HEK293T (cell line): ENCODE measurements at regions not wholly inside any gene's neighbourhood (a gene's known extent, or its start where the extent isn't known, plus 50 kb on each side); places are given as distances from the start of the nearest gene placed in this dataset.

Source experiments
- CTCF ChIA-PET: fragments of 350-600 bp; formaldehyde crosslinking; extraction: SDS; loops from one replicate; lab custom pipeline; 2021; ENCODE audit warnings: antibody characterized with exemption, inconsistent platforms; lab: Yijun Ruan, JAX
- POLR2A ChIA-PET: fragments of 350-600 bp; formaldehyde crosslinking; extraction: SDS; loops from one replicate; lab custom pipeline; 2020; ENCODE audit warnings: antibody characterized with exemption, inconsistent platforms; lab: Yijun Ruan, JAX
- DNase-seq: peaks from one replicate; pipeline ENCODE4 v3.0.0; 2012; ENCODE audit warnings: mixed read lengths; ENCODE audit errors: extremely low spot score
- ARNT ChIP-seq: fragments of 450-650 bp; IDR thresholded peaks from 2 replicates; pipeline ENCODE4 v1.6.1; 2017; ENCODE audit warnings: mild to moderate bottlenecking
- BHLHE40 ChIP-seq: fragments of 450-650 bp; IDR thresholded peaks from 2 replicates; pipeline ENCODE4 v1.6.1; 2016; ENCODE audit warnings: mild to moderate bottlenecking, moderate library complexity, borderline replicate concordance
- CTBP1 ChIP-seq: fragments of 450-650 bp; IDR thresholded peaks from 2 replicates; pipeline ENCODE4 v1.6.1; 2016; ENCODE audit warnings: borderline replicate concordance
- ELF4 ChIP-seq: fragments of 450-650 bp; IDR thresholded peaks from 2 replicates; pipeline ENCODE4 v1.6.1; 2017; ENCODE audit warnings: antibody characterized with exemption
- FOXA1 ChIP-seq: fragments of 450-650 bp; IDR thresholded peaks from 2 replicates; pipeline ENCODE4 v1.6.1; 2016; ENCODE audit warnings: mild to moderate bottlenecking
- FOXK2 ChIP-seq: fragments of 450-650 bp; IDR thresholded peaks from 2 replicates; pipeline ENCODE4 v1.6.1; 2016; ENCODE audit warnings: mild to moderate bottlenecking
- FOXM1 ChIP-seq: fragments of 450-650 bp; IDR thresholded peaks from 2 replicates; pipeline ENCODE4 v1.6.1; 2017; ENCODE audit warnings: mild to moderate bottlenecking, borderline replicate concordance
- HDGF ChIP-seq: fragments of 450-650 bp; IDR thresholded peaks from 2 replicates; pipeline ENCODE4 v1.6.1; 2017; ENCODE audit warnings: antibody characterized with exemption, borderline replicate concordance
- L3MBTL2 ChIP-seq: fragments of 450-650 bp; conservative IDR thresholded peaks from 2 replicates; pipeline ENCODE4 v1.6.1; 2016; ENCODE audit warnings: mild to moderate bottlenecking
- LEF1 ChIP-seq: fragments of 450-650 bp; IDR thresholded peaks from 2 replicates; pipeline ENCODE4 v1.6.1; 2017; ENCODE audit warnings: mild to moderate bottlenecking, borderline replicate concordance
- NFRKB ChIP-seq: fragments of 450-650 bp; IDR thresholded peaks from 2 replicates; pipeline ENCODE4 v1.6.1; 2016; ENCODE audit warnings: mild to moderate bottlenecking, moderate library complexity
- SP1 ChIP-seq: fragments of 450-650 bp; IDR thresholded peaks from 2 replicates; pipeline ENCODE4 v1.6.1; 2017
- SUZ12 ChIP-seq: fragments of 450-650 bp; IDR thresholded peaks from 2 replicates; pipeline ENCODE4 v1.6.1; 2016; ENCODE audit warnings: mild to moderate bottlenecking
- TARDBP ChIP-seq: fragments of 450-650 bp; IDR thresholded peaks from 2 replicates; pipeline ENCODE4 v1.6.1; 2016
- ZNF384 ChIP-seq: fragments of 450-650 bp; IDR thresholded peaks from 2 replicates; pipeline ENCODE4 v1.6.1; 2016
- TF ChIP-seq, protein P1 (sequence below): fragments of 450-650 bp; IDR thresholded peaks from 2 replicates; pipeline ENCODE4 v1.6.1; 2016

DNA sequence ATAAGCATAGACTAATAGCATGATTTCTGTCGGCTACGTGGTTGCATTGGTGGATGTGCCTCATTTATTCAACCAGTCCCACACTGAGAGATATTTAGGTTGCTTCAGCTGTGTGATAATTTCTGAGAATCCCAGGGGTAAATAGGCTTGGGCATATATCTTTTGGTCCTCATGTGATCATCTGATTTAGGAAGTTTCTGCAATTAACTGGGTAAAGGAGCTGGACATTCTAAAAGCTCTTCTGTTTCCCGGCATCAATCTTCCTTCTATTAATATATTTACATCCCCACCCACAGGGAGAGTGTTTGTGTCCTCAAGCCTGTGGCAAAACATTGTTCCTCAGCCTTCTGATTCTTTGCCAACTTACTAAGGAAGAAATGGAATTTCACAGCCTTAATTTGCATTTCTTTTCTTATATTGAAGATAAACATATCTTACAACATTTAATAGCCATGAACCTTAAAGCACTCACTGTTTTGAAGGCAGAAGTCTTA lies 431.6 kb downstream of the RFC3 start:
- no peak for TF ChIP-seq CTBP1
- TF ChIP-seq HDGF, result no peak
- TF ChIP-seq BHLHE40, result no peak
- TF ChIP-seq FOXM1, result no peak
- TF ChIP-seq L3MBTL2, result no peak
- TF ChIP-seq ELF4, result no peak
- no peak for TF ChIP-seq NFRKB
- TF ChIP-seq ARNT, result no peak
- no peak for TF ChIP-seq SUZ12
- TF ChIP-seq FOXK2, result no peak
- TF ChIP-seq LEF1, result no peak
- no peak for TF ChIP-seq TARDBP
- no peak for TF ChIP-seq SP1
- TF ChIP-seq FOXA1, result no peak
- TF ChIP-seq ZNF384, result no peak
- DNase-seq, result no peak
- ChIA-PET POLR2A (no interaction called here), CTCF (no interaction called here)

DNA sequence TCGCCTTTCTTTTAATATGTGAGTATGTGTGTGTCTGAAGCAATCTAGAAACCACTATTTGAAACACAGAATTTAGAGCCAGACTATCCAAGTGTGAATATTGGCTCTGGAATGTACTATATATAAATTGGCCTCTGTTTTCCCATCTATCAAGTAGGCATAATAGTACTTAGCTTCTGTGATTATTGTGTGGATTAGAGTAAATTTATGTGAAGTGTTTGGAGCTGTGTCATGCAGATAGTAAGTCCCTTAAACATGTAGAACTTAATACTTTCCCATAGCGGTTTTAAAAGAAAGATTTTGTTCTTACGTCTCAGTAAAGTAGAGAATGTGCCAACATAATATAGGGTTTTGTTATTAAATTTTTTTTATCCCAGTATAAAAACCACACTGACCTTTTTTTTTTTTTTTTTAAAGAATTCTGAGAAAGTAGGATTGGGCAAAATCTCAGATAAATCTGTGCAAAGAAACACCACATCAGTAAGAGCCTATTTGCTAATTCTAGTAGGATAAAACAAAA lies 432.3 kb downstream of the RFC3 start:
- no peak for DNase-seq
- ChIA-PET POLR2A (no interaction called here), CTCF (no interaction called here)
- TF ChIP-seq SUZ12 (no peak), LEF1 (no peak), TARDBP (no peak), NFRKB (no peak), SP1 (no peak), HDGF (no peak), L3MBTL2 (no peak), ZNF384 (no peak)
- TF ChIP-seq, protein P1, sequence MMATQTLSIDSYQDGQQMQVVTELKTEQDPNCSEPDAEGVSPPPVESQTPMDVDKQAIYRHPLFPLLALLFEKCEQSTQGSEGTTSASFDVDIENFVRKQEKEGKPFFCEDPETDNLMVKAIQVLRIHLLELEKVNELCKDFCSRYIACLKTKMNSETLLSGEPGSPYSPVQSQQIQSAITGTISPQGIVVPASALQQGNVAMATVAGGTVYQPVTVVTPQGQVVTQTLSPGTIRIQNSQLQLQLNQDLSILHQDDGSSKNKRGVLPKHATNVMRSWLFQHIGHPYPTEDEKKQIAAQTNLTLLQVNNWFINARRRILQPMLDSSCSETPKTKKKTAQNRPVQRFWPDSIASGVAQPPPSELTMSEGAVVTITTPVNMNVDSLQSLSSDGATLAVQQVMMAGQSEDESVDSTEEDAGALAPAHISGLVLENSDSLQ, result no peak

DNA sequence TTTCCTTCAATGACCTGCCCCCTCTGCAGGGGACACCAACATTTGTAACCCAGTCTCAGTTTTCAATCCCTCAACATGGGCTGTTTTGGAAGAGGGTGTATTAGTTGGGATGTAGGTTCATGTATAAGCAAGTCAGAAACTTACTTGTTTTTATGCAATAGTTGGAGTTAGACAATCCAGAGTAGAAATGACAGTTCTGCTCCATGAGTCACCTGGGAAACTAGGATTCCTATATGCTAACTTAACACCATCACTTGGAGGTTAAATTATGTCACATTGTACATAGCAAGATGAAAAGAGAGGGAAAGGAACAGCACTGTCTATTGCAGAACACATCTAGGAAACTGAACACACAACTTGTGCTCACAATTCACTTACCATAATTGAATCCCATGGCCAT lies 436.4 kb downstream of the RFC3 start:
- TF ChIP-seq ZNF384, result no peak
- TF ChIP-seq ARNT, result no peak
- no peak for TF ChIP-seq L3MBTL2
- TF ChIP-seq BHLHE40, result no peak
- no peak for TF ChIP-seq FOXA1
- TF ChIP-seq, protein P1, result no peak
- no peak for TF ChIP-seq NFRKB
- TF ChIP-seq HDGF, result no peak
- TF ChIP-seq CTBP1, result no peak
- no peak for TF ChIP-seq FOXM1
- no peak for TF ChIP-seq FOXK2
- no peak for TF ChIP-seq SUZ12
- no peak for TF ChIP-seq ELF4
- TF ChIP-seq SP1, result no peak
- TF ChIP-seq LEF1, result no peak
- TF ChIP-seq TARDBP, result no peak
- CTCF ChIA-PET, result no interaction called here
- no peak for DNase-seq
- POLR2A ChIA-PET, result no interaction called here

DNA sequence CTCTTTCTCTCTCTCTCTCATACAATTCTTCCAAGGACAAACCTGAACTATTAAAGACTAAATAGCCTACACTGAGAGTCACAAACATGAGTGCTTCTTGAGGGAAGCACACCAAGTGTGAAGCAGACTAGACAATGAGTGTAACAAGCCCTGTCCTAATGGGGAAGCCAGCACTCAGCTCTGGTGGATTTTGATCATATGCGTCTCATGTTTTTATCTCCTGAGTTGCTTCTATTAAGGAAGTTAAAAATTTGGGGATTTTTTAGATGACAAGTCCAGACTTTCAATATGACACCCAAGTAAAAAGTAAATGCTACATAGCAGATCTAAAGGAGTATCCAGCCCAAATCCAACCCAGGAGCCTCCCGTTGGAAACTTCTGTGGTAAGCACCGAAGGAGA lies 437.8 kb downstream of the RFC3 start:
- POLR2A ChIA-PET, result no interaction called here
- DNase-seq, result no peak
- TF ChIP-seq, protein P1, result no peak
- no peak for TF ChIP-seq SUZ12
- TF ChIP-seq BHLHE40, result no peak
- TF ChIP-seq FOXA1, result no peak
- TF ChIP-seq ELF4, result no peak
- no peak for TF ChIP-seq SP1
- TF ChIP-seq NFRKB, result no peak
- no peak for TF ChIP-seq LEF1
- TF ChIP-seq TARDBP, result no peak
- no peak for TF ChIP-seq FOXK2
- TF ChIP-seq HDGF, result no peak
- no peak for TF ChIP-seq ZNF384
- TF ChIP-seq FOXM1, result no peak
- no peak for TF ChIP-seq L3MBTL2
- no peak for TF ChIP-seq CTBP1
- TF ChIP-seq ARNT, result no peak
- CTCF ChIA-PET, result no interaction called here

DNA sequence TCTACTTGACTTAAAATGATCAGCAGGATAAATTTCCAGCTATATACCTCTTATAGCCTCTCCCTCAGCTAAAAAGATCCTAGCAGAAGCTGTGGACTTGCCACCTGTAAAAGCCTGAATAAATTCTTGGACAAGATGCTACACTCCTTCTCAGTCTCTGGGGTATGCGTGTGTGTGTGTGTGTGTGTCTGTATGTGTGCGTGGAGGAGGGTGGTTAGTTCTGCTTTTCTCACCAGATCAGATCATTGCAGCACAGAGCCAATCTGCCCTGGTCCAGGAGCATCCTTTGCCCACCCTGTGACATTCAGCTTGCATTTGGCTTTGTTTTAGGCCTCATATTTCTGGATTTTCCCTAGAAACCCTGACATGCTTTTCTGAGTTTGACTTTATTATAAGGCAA lies 438.3 kb downstream of the RFC3 start:
- TF ChIP-seq SUZ12, result no peak
- TF ChIP-seq FOXM1, result no peak
- TF ChIP-seq BHLHE40, result no peak
- TF ChIP-seq, protein P1, result no peak
- no peak for TF ChIP-seq LEF1
- no peak for TF ChIP-seq NFRKB
- no peak for TF ChIP-seq TARDBP
- TF ChIP-seq FOXA1, result no peak
- TF ChIP-seq FOXK2, result no peak
- no peak for TF ChIP-seq L3MBTL2
- TF ChIP-seq ARNT, result no peak
- TF ChIP-seq CTBP1, result no peak
- no peak for TF ChIP-seq ELF4
- no peak for TF ChIP-seq ZNF384
- TF ChIP-seq HDGF, result no peak
- no peak for TF ChIP-seq SP1
- POLR2A ChIA-PET, result no interaction called here
- no peak for DNase-seq
- CTCF ChIA-PET, result no interaction called here

DNA sequence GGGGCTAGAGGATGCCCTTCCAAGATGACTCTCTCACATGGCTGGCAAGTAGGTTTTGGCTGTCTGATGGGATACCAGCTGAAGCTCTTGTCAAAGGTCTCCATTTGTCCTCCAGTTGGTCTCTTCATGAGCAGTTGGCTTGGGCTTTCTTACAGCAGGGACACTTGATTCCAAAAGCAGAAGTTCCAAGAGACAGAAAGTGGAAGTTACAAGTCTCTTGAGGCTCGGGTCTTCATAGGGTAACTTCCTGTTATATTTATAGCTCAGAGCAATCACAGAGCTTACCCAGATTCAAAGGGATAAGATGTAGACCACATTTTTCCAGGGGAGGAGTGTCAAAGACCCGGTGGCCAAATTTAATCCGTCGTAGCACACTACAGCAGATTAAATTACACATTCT lies 440.0 kb downstream of the RFC3 start:
- ChIA-PET POLR2A (no interaction called here), CTCF (no interaction called here)
- no peak for TF ChIP-seq ARNT
- no peak for TF ChIP-seq FOXM1
- no peak for TF ChIP-seq FOXA1
- TF ChIP-seq HDGF, result no peak
- TF ChIP-seq, protein P1, result no peak
- no peak for TF ChIP-seq BHLHE40
- no peak for TF ChIP-seq CTBP1
- TF ChIP-seq TARDBP, result no peak
- TF ChIP-seq ELF4, result no peak
- no peak for TF ChIP-seq L3MBTL2
- no peak for TF ChIP-seq LEF1
- TF ChIP-seq SUZ12, result no peak
- no peak for TF ChIP-seq SP1
- no peak for TF ChIP-seq NFRKB
- no peak for TF ChIP-seq ZNF384
- TF ChIP-seq FOXK2, result no peak
- DNase-seq, result no peak
